Dendritic cell treated with granulocyte-macrophage colony-stimulating factor and Interleukin-4, amounts not matched to agents 40 ng/mL and 50 ng/mL, for 4 days (primary cell): ENCODE measurements at regions not wholly inside any gene's neighbourhood (a gene's known extent, or its start where the extent isn't known, plus 50 kb on each side); places are given as distances from the start of the nearest gene placed in this dataset.
"Not testable (repeated sequence)": the region's sequence is repeated elsewhere in the genome, so short reads cannot be mapped to it uniquely, and the experiment has no call there.

ENCODE experiments used
- H3K27ac Mint-ChIP-seq: one replicate; pipeline ENCODE4 v1.8.0; 2022; ENCODE audit warnings: mild to moderate bottlenecking, mixed read lengths
- H3K27me3 Mint-ChIP-seq: one replicate; pipeline ENCODE4 v1.8.0; 2022; ENCODE audit warnings: mild to moderate bottlenecking, mixed read lengths
- H3K36me3 Mint-ChIP-seq: one replicate; pipeline ENCODE4 v1.8.0; 2022; ENCODE audit warnings: low read depth, mixed read lengths
- H3K4me1 Mint-ChIP-seq: one replicate; pipeline ENCODE4 v1.8.0; 2022; ENCODE audit warnings: low read depth, mixed read lengths
- H3K4me3 Mint-ChIP-seq: one replicate; pipeline ENCODE4 v1.8.0; 2022; ENCODE audit warnings: mild to moderate bottlenecking, moderate library complexity, mixed read lengths
- H3K9me3 Mint-ChIP-seq: one replicate; pipeline ENCODE4 v1.8.0; 2022; ENCODE audit warnings: mixed read lengths
- intact Hi-C: fragments of 100-400 bp; cut with micrococcal nuclease; formaldehyde crosslinking; loops from one replicate; pipeline ENCODE4 v1.15.0; 2022

GRCh38 chr6:84344005-84344404 is 116.6 kb upstream of the CEP162 start:
- H3K36me3 Mint-ChIP-seq: no peaks in the 10 kb centered on the region
- no peak overlapping the region for H3K27ac Mint-ChIP-seq
- intact Hi-C loops: no loop called here
- H3K27me3 Mint-ChIP-seq: no peaks in the 10 kb centered on the region
- H3K4me3 Mint-ChIP-seq: no peak overlapping the region
- peaks cover 22% of the 10 kb centered on the region for H3K9me3 Mint-ChIP-seq
- no peaks in the 10 kb centered on the region for H3K4me1 Mint-ChIP-seq

- Mint-ChIP-seq H3K27ac (no peak overlapping the region), H3K27me3 (no peaks in the 10 kb centered on the region), H3K9me3 (peaks cover 40% of the 10 kb centered on the region), H3K4me1 (no peaks in the 10 kb centered on the region), H3K4me3 (no peak overlapping the region), H3K36me3 (no peaks in the 10 kb centered on the region)
- intact Hi-C loops: no loop called here
Measured at GRCh38 chr6:84340422-84340821, 113.0 kb upstream of the CEP162 start.

- H3K27ac Mint-ChIP-seq: no peak overlapping the region
- H3K4me3 Mint-ChIP-seq: no peak overlapping the region
- H3K4me1 Mint-ChIP-seq: no peaks in the 10 kb centered on the region
- H3K9me3 Mint-ChIP-seq: peaks cover 16% of the 10 kb centered on the region
- H3K36me3 Mint-ChIP-seq: no peaks in the 10 kb centered on the region
- no peaks in the 10 kb centered on the region for H3K27me3 Mint-ChIP-seq
- intact Hi-C loops: no loop called here
Measured at GRCh38 chr6:84333842-84334241, 106.4 kb upstream of the CEP162 start.

- peaks cover 2% of the 10 kb centered on the region for H3K9me3 Mint-ChIP-seq
- H3K4me3 Mint-ChIP-seq: no peak overlapping the region
- no peak overlapping the region for H3K27ac Mint-ChIP-seq
- H3K27me3 Mint-ChIP-seq: no peaks in the 10 kb centered on the region
- intact Hi-C loops: no loop called here
- no peaks in the 10 kb centered on the region for H3K36me3 Mint-ChIP-seq
- H3K4me1 Mint-ChIP-seq: no peaks in the 10 kb centered on the region
Measured at GRCh38 chr6:84332139-84333034, 104.9 kb upstream of the CEP162 start.

GRCh38 chr6:84330325-84330724 is 102.9 kb upstream of the CEP162 start:
- no peak overlapping the region for H3K27ac Mint-ChIP-seq
- no peaks in the 10 kb centered on the region for H3K4me1 Mint-ChIP-seq
- intact Hi-C loops: no loop called here
- no peaks in the 10 kb centered on the region for H3K9me3 Mint-ChIP-seq
- no peak overlapping the region for H3K4me3 Mint-ChIP-seq
- no peaks in the 10 kb centered on the region for H3K27me3 Mint-ChIP-seq
- no peaks in the 10 kb centered on the region for H3K36me3 Mint-ChIP-seq

- intact Hi-C loops: no loop called here
- Mint-ChIP-seq H3K27me3 (no peaks in the 10 kb centered on the region), H3K36me3 (no peaks in the 10 kb centered on the region), H3K27ac (no peak overlapping the region), H3K4me3 (no peak overlapping the region), H3K4me1 (no peaks in the 10 kb centered on the region), H3K9me3 (no peaks in the 10 kb centered on the region)
Measured at GRCh38 chr6:84329516-84329915, 102.1 kb upstream of the CEP162 start.

- H3K36me3 Mint-ChIP-seq: no peaks in the 10 kb centered on the region
- no peak overlapping the region for H3K4me3 Mint-ChIP-seq
- no peaks in the 10 kb centered on the region for H3K9me3 Mint-ChIP-seq
- H3K27me3 Mint-ChIP-seq: no peaks in the 10 kb centered on the region
- no peaks in the 10 kb centered on the region for H3K4me1 Mint-ChIP-seq
- intact Hi-C loops: no loop called here
- H3K27ac Mint-ChIP-seq: no peak overlapping the region
Measured at GRCh38 chr6:84329077-84329476, 101.6 kb upstream of the CEP162 start.

GRCh38 chr6:84317463-84317862 is 90.0 kb upstream of the CEP162 start:
- intact Hi-C loops: no loop called here
- H3K4me3 Mint-ChIP-seq: no peak overlapping the region
- H3K27ac Mint-ChIP-seq: no peak overlapping the region
- H3K36me3 Mint-ChIP-seq: no peaks in the 10 kb centered on the region
- no peaks in the 10 kb centered on the region for H3K27me3 Mint-ChIP-seq
- no peaks in the 10 kb centered on the region for H3K4me1 Mint-ChIP-seq
- peaks cover 31% of the 10 kb centered on the region for H3K9me3 Mint-ChIP-seq

- no peak overlapping the region for H3K27ac Mint-ChIP-seq
- peaks cover 25% of the 10 kb centered on the region for H3K9me3 Mint-ChIP-seq
- no peak overlapping the region for H3K4me3 Mint-ChIP-seq
- intact Hi-C loops: no loop called here
- no peaks in the 10 kb centered on the region for H3K27me3 Mint-ChIP-seq
- H3K4me1 Mint-ChIP-seq: no peaks in the 10 kb centered on the region
- no peaks in the 10 kb centered on the region for H3K36me3 Mint-ChIP-seq
Measured at GRCh38 chr6:84314377-84314898, 87.0 kb upstream of the CEP162 start.

- Mint-ChIP-seq H3K4me1 (no peaks in the 10 kb centered on the region), H3K9me3 (peaks cover 10% of the 10 kb centered on the region), H3K4me3 (no peak overlapping the region), H3K27me3 (no peaks in the 10 kb centered on the region), H3K36me3 (no peaks in the 10 kb centered on the region), H3K27ac (no peak overlapping the region)
- intact Hi-C loops: no loop called here
Measured at GRCh38 chr6:84309336-84309735, 81.9 kb upstream of the CEP162 start.

- no peaks in the 10 kb centered on the region for H3K36me3 Mint-ChIP-seq
- no peak overlapping the region for H3K4me3 Mint-ChIP-seq
- no peak overlapping the region for H3K27ac Mint-ChIP-seq
- H3K9me3 Mint-ChIP-seq: peaks cover 15% of the 10 kb centered on the region
- H3K27me3 Mint-ChIP-seq: no peaks in the 10 kb centered on the region
- intact Hi-C loops: no loop called here
- H3K4me1 Mint-ChIP-seq: no peaks in the 10 kb centered on the region
Measured at GRCh38 chr6:84304881-84305280, 77.4 kb upstream of the CEP162 start.

GRCh38 chr6:84291033-84291432 is 63.6 kb upstream of the CEP162 start:
- H3K4me1 Mint-ChIP-seq, H3K36me3 Mint-ChIP-seq, intact Hi-C loops, H3K27ac Mint-ChIP-seq, H3K4me3 Mint-ChIP-seq, H3K27me3 Mint-ChIP-seq: not testable (repeated sequence)
- peaks cover 40% of the 10 kb centered on the region for H3K9me3 Mint-ChIP-seq

GRCh38 chr6:84284428-84285049 is 57.1 kb upstream of the CEP162 start:
- Mint-ChIP-seq H3K36me3 (no peaks in the 10 kb centered on the region), H3K27me3 (no peaks in the 10 kb centered on the region), H3K9me3 (peaks cover 8% of the 10 kb centered on the region), H3K4me3 (no peak overlapping the region), H3K27ac (no peak overlapping the region), H3K4me1 (no peaks in the 10 kb centered on the region)
- intact Hi-C loops: no loop called here

GRCh38 chr6:84282550-84282949 is 55.1 kb upstream of the CEP162 start:
- no peaks in the 10 kb centered on the region for H3K27me3 Mint-ChIP-seq
- no peak overlapping the region for H3K4me3 Mint-ChIP-seq

More at GRCh38 chr6:84282550-84282949, 55.1 kb upstream of the CEP162 start:
- Mint-ChIP-seq H3K27ac (no peak overlapping the region), H3K9me3 (no peaks in the 10 kb centered on the region), H3K4me1 (no peaks in the 10 kb centered on the region), H3K36me3 (no peaks in the 10 kb centered on the region)
- intact Hi-C loops: no loop called here
